ENCODE measurements at regions not wholly inside any gene's neighbourhood (a gene's known extent, or its start where the extent isn't known, plus 50 kb on each side); places are given as distances from the start of the nearest gene placed in this dataset.

GRCh38 chr3:82011336-82011735, 249.9 kb upstream of the GBE1 start:
- no peaks in the 10 kb centered on the region for H3K9me3 ChIP-seq
- no peaks in the 10 kb centered on the region for H3K27me3 ChIP-seq (ENCODE audit: low read depth)
- intact Hi-C loops (cut with DNase I): no loop called here
- no peaks in the 10 kb centered on the region for H3K36me3 ChIP-seq
- no peak for ATAC-seq
- no peak overlapping the region for H3K27ac ChIP-seq
- TF ChIP-seq, protein P1, sequence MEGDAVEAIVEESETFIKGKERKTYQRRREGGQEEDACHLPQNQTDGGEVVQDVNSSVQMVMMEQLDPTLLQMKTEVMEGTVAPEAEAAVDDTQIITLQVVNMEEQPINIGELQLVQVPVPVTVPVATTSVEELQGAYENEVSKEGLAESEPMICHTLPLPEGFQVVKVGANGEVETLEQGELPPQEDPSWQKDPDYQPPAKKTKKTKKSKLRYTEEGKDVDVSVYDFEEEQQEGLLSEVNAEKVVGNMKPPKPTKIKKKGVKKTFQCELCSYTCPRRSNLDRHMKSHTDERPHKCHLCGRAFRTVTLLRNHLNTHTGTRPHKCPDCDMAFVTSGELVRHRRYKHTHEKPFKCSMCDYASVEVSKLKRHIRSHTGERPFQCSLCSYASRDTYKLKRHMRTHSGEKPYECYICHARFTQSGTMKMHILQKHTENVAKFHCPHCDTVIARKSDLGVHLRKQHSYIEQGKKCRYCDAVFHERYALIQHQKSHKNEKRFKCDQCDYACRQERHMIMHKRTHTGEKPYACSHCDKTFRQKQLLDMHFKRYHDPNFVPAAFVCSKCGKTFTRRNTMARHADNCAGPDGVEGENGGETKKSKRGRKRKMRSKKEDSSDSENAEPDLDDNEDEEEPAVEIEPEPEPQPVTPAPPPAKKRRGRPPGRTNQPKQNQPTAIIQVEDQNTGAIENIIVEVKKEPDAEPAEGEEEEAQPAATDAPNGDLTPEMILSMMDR (IDR thresholded peaks at IDR 0.05): no peak
- no peaks in the 10 kb centered on the region for H3K4me1 ChIP-seq
- no peak for DNase-seq
- H3K4me3 ChIP-seq: no peak overlapping the region

GRCh38 chr3:82005266-82005665, 243.8 kb upstream of the GBE1 start:
- Histone ChIP-seq H3K9me3 (no peaks in the 10 kb centered on the region), H3K27me3 (ENCODE audit: low read depth) (no peaks in the 10 kb centered on the region), H3K4me1 (no peaks in the 10 kb centered on the region), H3K27ac (no peak overlapping the region), H3K36me3 (no peaks in the 10 kb centered on the region), H3K4me3 (no peak overlapping the region)
- intact Hi-C loops (cut with DNase I): no loop called here
- TF ChIP-seq, protein P1 (IDR thresholded peaks at IDR 0.05): no peak
- ATAC-seq (no peak), DNase-seq (no peak)

DNA sequence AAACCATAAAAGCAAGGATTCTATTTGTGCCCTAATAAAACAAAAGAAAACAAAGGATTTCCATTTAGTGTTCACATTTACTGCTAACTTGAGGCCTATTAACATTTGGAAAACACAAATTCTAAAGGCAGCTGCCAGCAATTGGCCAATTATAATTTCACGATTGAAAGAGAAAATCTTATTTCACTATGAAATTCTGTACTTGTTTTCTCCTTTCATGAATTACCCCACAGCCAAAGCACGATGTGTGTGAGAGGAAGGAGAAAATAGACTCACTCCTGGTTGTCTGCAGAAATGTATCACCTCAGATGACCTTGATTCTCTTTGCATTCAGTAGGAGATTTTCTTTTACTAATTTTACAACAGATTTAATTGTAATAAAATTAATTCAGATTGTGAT, 242.8 kb upstream of the GBE1 start:
- H3K9me3 ChIP-seq: no peaks in the 10 kb centered on the region
- no peak overlapping the region for H3K4me3 ChIP-seq
- no peak for DNase-seq
- ATAC-seq: no peak
- H3K36me3 ChIP-seq: no peaks in the 10 kb centered on the region
- no peaks in the 10 kb centered on the region for H3K4me1 ChIP-seq
- intact Hi-C loops (cut with DNase I): no loop called here
- H3K27me3 ChIP-seq (ENCODE audit: low read depth): no peaks in the 10 kb centered on the region
- H3K27ac ChIP-seq: no peak overlapping the region
- TF ChIP-seq, protein P1 (IDR thresholded peaks at IDR 0.05): no peak

GRCh38 chr3:82002986-82003642, 241.7 kb upstream of the GBE1 start:
- Histone ChIP-seq H3K9me3 (no peaks in the 10 kb centered on the region), H3K27ac (no peak overlapping the region), H3K4me3 (no peak overlapping the region), H3K27me3 (ENCODE audit: low read depth) (no peaks in the 10 kb centered on the region), H3K36me3 (no peaks in the 10 kb centered on the region), H3K4me1 (no peaks in the 10 kb centered on the region)
- intact Hi-C loops (cut with DNase I): no loop called here
- TF ChIP-seq, protein P1 (IDR thresholded peaks at IDR 0.05): no peak
- no peak for ATAC-seq
- no peak for DNase-seq

DNA sequence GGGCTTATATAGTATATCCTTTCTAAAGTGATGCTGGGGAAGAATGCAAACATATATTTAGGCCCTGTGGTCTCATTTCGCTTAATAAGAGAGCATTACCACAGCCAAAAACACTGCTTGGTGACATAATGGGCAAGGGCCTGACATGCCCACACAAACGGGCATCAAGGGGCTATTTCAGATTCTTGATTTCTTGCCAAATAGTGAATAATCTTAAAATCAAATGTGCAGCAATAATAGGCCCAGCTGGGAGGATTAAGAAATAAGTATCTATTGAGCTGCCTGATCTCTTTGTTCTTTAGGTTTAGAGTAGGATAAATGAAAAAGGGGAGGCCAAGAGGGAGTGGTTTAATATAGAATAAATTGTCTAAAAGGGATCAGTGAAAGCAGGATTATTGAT, 241.0 kb upstream of the GBE1 start:
- TF ChIP-seq, protein P1 (IDR thresholded peaks at IDR 0.05): no peak
- no peak overlapping the region for H3K27ac ChIP-seq
- no peak for ATAC-seq
- no peaks in the 10 kb centered on the region for H3K36me3 ChIP-seq
- intact Hi-C loops (cut with DNase I): no loop called here
- no peaks in the 10 kb centered on the region for H3K4me1 ChIP-seq
- no peaks in the 10 kb centered on the region for H3K27me3 ChIP-seq (ENCODE audit: low read depth)
- H3K4me3 ChIP-seq: no peak overlapping the region
- no peak for DNase-seq
- no peaks in the 10 kb centered on the region for H3K9me3 ChIP-seq
